ENCODE measurements at regions not wholly inside any gene's neighbourhood (a gene's known extent, or its start where the extent isn't known, plus 50 kb on each side); places are given as distances from the start of the nearest gene placed in this dataset.

DNA sequence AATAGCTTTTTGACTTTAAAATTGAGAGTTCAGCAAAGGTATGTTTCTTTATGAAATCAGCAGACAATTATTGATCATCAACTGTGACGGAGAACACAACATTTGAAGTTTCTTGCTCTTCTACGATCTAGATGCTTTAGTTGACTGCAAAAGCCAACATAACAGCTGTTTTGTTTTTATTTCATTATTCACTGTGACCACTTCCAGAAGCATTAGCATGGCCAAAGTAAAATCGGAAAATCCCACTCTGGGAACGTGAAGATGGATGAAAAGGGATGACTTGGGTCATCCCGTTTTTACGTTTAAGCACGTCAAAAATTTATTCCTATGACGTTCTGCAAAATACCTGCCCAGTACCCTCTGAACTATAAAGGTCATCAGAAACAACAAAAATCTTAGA, 833.0 kb upstream of the ADAMTS5 start:
- Histone ChIP-seq H3K4me1 (peaks cover 0 to 8% (median 0%) of the 10 kb centered on the region in 4 donors), H3K27ac (peak overlapping the region in 1 of 4 donors; percentile 12), H3K4me3 (no peak overlapping the region), H3K9me3 (no peaks in the 10 kb centered on the region), H3K27me3 (no peaks in the 10 kb centered on the region), H3K36me3 (no peaks in the 10 kb centered on the region)
- DNase-seq: no peak
- 77 to 78% methylated on average over 8 of the region's 8 CpGs for WGBS, 2 donors (ENCODE audit: low coverage in 1 of 2)
- in situ Hi-C loops (cut with MboI; ENCODE audit: low pct_ligation_motif_present in 1 of 4, low pct_unique_long_range_greater_than_20kb in 1 of 4, low sequenced_read_pairs in 3 of 4): no loop called here
- intact Hi-C loops (cut with DNase I; ENCODE audit: low total_unique reads): no loop called here
- TF ChIP-seq EP300 (IDR thresholded peaks at IDR 0.05; ENCODE audit: low read depth): no peak

DNA sequence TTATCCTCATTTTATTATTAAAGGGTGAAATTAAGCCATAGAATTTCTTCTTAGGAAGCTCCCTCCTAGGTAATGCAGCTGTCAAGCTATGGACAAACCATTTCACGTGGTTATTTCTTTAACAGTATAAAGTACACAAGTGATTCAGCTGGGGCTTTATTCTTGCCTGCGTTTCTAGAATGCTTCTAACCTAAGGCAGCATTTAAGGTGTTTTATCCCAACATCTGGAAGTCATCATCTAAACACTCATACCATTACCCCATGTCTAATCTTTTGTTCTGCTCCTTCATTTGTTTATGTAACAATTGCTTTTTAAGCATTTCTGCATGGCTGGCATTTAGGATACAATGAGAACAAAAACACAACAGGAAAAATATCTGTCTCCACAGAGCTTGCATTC, 829.2 kb upstream of the ADAMTS5 start:
- Histone ChIP-seq H3K9me3 (no peaks in the 10 kb centered on the region), H3K27me3 (no peaks in the 10 kb centered on the region), H3K4me1 (peaks cover 0 to 8% (median 0%) of the 10 kb centered on the region in 4 donors), H3K4me3 (no peak overlapping the region), H3K27ac (no peak overlapping the region), H3K36me3 (no peaks in the 10 kb centered on the region)
- intact Hi-C loops (cut with DNase I; ENCODE audit: low total_unique reads) (no loop called here), in situ Hi-C loops (cut with MboI; ENCODE audit: low pct_ligation_motif_present in 1 of 4, low pct_unique_long_range_greater_than_20kb in 1 of 4, low sequenced_read_pairs in 3 of 4) (no loop called here)
- TF ChIP-seq, protein P1, sequence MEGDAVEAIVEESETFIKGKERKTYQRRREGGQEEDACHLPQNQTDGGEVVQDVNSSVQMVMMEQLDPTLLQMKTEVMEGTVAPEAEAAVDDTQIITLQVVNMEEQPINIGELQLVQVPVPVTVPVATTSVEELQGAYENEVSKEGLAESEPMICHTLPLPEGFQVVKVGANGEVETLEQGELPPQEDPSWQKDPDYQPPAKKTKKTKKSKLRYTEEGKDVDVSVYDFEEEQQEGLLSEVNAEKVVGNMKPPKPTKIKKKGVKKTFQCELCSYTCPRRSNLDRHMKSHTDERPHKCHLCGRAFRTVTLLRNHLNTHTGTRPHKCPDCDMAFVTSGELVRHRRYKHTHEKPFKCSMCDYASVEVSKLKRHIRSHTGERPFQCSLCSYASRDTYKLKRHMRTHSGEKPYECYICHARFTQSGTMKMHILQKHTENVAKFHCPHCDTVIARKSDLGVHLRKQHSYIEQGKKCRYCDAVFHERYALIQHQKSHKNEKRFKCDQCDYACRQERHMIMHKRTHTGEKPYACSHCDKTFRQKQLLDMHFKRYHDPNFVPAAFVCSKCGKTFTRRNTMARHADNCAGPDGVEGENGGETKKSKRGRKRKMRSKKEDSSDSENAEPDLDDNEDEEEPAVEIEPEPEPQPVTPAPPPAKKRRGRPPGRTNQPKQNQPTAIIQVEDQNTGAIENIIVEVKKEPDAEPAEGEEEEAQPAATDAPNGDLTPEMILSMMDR (IDR thresholded peaks at IDR 0.05): no peak
- no peak for TF ChIP-seq POLR2AphosphoS5 (IDR thresholded peaks at IDR 0.05)
- 18 to 30% methylated on average over 2 of the region's 2 CpGs for WGBS, 2 donors (ENCODE audit: low coverage in 1 of 2)
- DNase-seq: no peak

DNA sequence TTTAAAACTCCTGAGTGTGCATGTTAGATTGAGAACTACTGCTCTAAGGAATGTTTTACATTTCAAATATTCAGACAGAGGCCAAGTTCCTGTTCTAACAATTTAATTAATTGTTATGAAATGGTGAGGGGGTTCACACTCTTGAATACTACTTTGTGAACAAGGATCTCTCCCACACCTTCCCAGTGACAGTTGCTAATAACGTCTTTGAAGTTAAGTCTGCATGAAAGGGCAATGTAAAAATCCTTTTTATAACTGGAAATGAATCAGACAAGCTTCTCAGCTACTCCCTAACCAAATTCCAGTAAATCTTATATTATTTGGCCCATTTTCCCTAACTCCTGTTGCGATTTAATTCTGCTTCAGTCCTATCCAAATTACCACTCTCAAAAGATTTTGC, 828.5 kb upstream of the ADAMTS5 start:
- DNase-seq: no peak
- TF ChIP-seq, protein P1 (IDR thresholded peaks at IDR 0.05): no peak
- no peak for TF ChIP-seq POLR2A (IDR thresholded peaks at IDR 0.05)
- 34 to 74% methylated on average over 2 of the region's 2 CpGs for WGBS, 2 donors (ENCODE audit: low coverage in 1 of 2)
- no peaks in the 10 kb centered on the region for H3K9me3 ChIP-seq
- no peaks in the 10 kb centered on the region for H3K36me3 ChIP-seq
- no peak overlapping the region for H3K27ac ChIP-seq
- H3K4me3 ChIP-seq: no peak overlapping the region
- H3K27me3 ChIP-seq: no peaks in the 10 kb centered on the region
- intact Hi-C loops (cut with DNase I; ENCODE audit: low total_unique reads) (no loop called here), in situ Hi-C loops (cut with MboI; ENCODE audit: low pct_ligation_motif_present in 1 of 4, low pct_unique_long_range_greater_than_20kb in 1 of 4, low sequenced_read_pairs in 3 of 4) (no loop called here)
- peaks cover 0 to 8% (median 0%) of the 10 kb centered on the region in 4 donors for H3K4me1 ChIP-seq

DNA sequence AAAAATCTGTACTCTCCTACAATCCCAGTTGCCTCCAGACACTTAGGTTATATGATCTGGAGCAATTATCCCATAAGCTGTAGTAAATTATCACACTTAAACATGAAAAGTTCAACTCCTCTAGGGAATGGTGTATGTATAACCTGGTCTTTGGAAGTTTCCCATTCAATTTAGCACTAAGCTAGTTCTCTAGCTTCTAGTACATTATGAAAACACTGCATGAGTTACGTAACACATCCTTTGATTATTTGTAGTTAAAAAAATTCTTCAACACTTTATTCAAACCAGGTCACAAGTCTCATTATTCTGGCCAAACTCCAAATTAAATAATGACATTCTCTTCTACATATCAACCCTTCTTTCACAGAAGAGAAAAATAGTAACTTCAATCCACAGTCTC, 827.0 kb upstream of the ADAMTS5 start:
- H3K4me1 ChIP-seq: peaks cover 0 to 8% (median 0%) of the 10 kb centered on the region in 4 donors
- TF ChIP-seq, protein P1 (IDR thresholded peaks at IDR 0.05): no peak
- H3K27ac ChIP-seq: no peak overlapping the region
- no peak for DNase-seq
- peaks cover 0 to 2% of the 10 kb centered on the region in 2 donors for H3K9me3 ChIP-seq
- no peaks in the 10 kb centered on the region for H3K36me3 ChIP-seq
- intact Hi-C loops (cut with DNase I; ENCODE audit: low total_unique reads): no loop called here
- no peaks in the 10 kb centered on the region for H3K27me3 ChIP-seq
- in situ Hi-C loops (cut with MboI; ENCODE audit: low pct_ligation_motif_present in 1 of 4, low pct_unique_long_range_greater_than_20kb in 1 of 4, low sequenced_read_pairs in 3 of 4): no loop called here
- H3K4me3 ChIP-seq: no peak overlapping the region
- WGBS, 2 donors (ENCODE audit: low coverage in 1 of 2): 0 to 2% methylated on average over 1 of the region's 1 CpG

DNA sequence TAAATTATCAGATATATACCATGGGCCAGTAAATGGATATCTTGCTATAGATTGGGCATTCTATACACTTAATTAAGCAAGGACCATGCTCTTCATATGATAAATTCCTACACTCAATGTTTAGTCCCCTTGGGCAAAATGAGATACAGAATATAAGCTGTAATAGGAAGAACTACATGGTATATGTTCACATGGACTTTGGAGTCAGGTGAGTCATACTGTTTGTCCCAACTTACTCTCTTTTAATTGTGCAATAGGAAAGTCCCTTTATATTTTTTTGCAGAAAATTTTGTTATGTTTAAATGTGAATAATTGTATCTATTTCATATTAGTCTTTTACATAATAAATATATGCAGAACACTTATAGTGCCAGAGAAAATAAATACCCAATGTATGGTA, 820.2 kb upstream of the ADAMTS5 start:
- no peak overlapping the region for H3K4me3 ChIP-seq
- peaks cover 0 to 7% (median 0%) of the 10 kb centered on the region in 4 donors for H3K4me1 ChIP-seq
- DNase-seq: no peak
- H3K36me3 ChIP-seq: no peaks in the 10 kb centered on the region
- no peaks in the 10 kb centered on the region for H3K27me3 ChIP-seq
- intact Hi-C loops (cut with DNase I; ENCODE audit: low total_unique reads): no loop called here
- no peak for TF ChIP-seq POLR2AphosphoS5 (IDR thresholded peaks at IDR 0.05)
- TF ChIP-seq POLR2A (IDR thresholded peaks at IDR 0.05): no peak
- TF ChIP-seq EP300 (IDR thresholded peaks at IDR 0.05; ENCODE audit: low read depth): no peak
- TF ChIP-seq, protein P1 (IDR thresholded peaks at IDR 0.05): no peak
- peaks cover 0 to 4% of the 10 kb centered on the region in 2 donors for H3K9me3 ChIP-seq
- no peak overlapping the region for H3K27ac ChIP-seq
- in situ Hi-C loops (cut with MboI; ENCODE audit: low pct_ligation_motif_present in 1 of 4, low pct_unique_long_range_greater_than_20kb in 1 of 4, low sequenced_read_pairs in 3 of 4): no loop called here

Data from transverse colon (tissue), 4 donors.